ENCODE measurements at regions not wholly inside any gene's neighbourhood (a gene's known extent, or its start where the extent isn't known, plus 50 kb on each side); places are given as distances from the start of the nearest gene placed in this dataset.

DNA sequence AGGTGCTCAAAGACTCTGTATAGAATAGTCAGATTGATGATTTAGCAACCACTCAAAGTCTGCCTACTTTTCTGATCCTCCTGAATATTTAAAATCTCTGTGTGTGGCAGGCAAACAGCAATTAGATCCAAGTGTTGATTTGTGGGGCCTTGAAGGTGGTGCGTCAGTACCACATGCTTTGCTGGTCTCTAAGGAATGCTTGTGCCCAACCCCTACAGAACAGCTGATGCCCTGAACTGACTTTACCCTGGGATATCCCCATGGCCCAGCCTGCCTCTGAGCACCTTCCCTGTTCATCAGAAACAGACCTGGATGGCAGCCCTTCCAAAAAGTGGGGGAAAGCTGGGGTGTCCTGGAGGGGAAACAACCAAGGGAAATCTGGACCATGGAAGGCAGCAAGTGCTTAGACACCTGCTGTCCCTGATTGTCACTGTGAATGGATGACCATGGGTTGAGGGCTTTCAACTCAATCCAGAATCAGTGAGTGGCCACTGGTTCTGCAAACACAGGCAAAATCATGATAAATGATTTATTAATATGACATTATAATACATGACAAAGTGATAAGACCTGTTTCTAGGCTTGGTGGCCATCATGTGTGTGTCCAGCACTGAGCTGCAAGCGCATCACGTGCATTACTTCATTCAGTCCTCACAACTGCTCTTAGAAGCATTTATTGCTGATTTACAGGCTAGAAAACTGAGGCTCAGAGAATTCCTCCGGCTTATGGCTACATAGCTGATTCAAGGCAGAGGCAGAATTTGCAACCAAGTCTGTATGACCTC, 76.1 kb upstream of the TPM1 start:
- no peak for DNase-seq (ENCODE audit: low read depth, low spot score)
- TF ChIP-seq, protein P1, sequence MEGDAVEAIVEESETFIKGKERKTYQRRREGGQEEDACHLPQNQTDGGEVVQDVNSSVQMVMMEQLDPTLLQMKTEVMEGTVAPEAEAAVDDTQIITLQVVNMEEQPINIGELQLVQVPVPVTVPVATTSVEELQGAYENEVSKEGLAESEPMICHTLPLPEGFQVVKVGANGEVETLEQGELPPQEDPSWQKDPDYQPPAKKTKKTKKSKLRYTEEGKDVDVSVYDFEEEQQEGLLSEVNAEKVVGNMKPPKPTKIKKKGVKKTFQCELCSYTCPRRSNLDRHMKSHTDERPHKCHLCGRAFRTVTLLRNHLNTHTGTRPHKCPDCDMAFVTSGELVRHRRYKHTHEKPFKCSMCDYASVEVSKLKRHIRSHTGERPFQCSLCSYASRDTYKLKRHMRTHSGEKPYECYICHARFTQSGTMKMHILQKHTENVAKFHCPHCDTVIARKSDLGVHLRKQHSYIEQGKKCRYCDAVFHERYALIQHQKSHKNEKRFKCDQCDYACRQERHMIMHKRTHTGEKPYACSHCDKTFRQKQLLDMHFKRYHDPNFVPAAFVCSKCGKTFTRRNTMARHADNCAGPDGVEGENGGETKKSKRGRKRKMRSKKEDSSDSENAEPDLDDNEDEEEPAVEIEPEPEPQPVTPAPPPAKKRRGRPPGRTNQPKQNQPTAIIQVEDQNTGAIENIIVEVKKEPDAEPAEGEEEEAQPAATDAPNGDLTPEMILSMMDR (IDR thresholded peaks at IDR 0.05; ENCODE audit: insufficient read depth, low read length, missing control alignments), result no peak
- POLR2A ChIA-PET, result no interaction called here
- no peak overlapping the region for H3K4me3 ChIP-seq (ENCODE audit: low read depth, low read length)
- CTCF ChIA-PET, result no interaction called here

DNA sequence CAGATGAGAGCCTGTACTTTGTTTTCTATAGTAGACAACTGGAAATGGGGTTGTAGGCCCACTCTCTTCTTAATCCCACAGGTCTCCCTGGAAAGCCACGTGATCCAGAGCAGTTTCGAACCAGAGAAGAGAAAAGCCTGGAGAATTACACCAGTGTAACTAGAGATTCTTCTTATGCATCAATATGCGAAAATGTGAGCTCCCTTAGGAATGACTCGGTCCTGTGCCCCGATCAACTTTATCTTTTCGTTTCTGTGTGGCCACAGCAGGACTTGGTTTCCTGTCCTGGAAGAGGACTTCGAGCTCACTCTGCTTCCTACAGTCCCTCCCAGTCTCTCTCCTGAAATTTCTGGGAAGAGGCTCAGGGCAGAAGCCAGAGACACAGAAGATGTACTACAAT, 73.8 kb upstream of the TPM1 start:
- TF ChIP-seq, protein P1 (IDR thresholded peaks at IDR 0.05; ENCODE audit: insufficient read depth, low read length, missing control alignments), result no peak
- ChIA-PET POLR2A (no interaction called here), CTCF (no interaction called here)
- no peak overlapping the region for H3K4me3 ChIP-seq (ENCODE audit: low read depth, low read length)
- DNase-seq (ENCODE audit: low read depth, low spot score), result no peak

DNA sequence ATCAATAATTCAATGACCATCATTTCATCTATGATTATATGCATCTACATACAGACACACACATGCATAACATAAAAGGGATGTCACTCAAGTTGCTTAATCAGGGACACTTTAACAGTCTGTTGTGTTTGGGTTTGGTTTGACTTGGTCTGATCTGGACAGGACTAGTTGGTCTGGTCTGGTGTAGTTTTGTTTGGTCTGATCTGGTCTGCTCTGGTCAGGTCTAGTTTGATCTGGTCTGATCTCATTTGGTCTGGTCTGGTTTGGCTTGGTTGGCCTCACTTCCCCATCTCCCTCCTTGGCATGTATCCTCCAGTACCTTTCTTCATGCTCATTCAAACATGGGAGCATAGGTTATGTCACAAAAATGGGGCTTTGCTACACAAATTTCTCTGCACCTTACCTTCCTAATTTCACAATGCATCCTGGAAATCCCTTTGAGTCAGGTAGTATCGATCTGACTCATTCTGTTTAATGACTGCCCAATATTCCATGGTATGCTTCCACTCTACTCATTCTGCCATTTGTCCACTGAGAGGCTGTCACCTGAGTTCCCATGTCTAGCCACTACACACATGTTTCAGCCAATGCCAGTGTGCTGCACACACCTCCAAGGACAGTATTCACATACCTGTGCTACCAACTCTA, 73.0 kb upstream of the TPM1 start:
- ChIA-PET CTCF (no interaction called here), POLR2A (no interaction called here)
- TF ChIP-seq, protein P1 (IDR thresholded peaks at IDR 0.05; ENCODE audit: insufficient read depth, low read length, missing control alignments), result no peak
- no peak overlapping the region for H3K4me3 ChIP-seq (ENCODE audit: low read depth, low read length)
- no peak for DNase-seq (ENCODE audit: low read depth, low spot score)

DNA sequence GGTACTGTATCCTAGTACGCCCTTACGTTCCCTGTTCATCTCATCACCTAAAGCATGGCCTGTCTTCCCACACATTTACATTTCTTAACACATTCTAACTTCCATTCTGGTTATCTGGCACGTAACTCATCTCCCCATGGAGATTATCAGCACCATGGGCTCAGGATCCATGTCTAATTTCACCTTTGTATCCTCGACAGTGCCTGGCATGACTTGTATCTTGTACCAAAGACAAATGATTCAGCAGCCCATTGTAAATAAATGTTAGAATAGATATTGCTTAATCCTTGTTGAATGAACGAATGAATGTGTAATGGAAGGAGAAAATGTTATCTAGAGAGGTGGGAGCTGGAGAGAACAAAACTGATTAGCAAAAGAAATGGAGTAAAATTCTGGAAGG, 69.7 kb upstream of the TPM1 start:
- CTCF ChIA-PET, result interaction anchor here (1.4 kb wide), 1 partner anchor 14 kb away, joined by 3 read pairs; no protein-coding TSS in a partner anchor
- H3K4me3 ChIP-seq (ENCODE audit: low read depth, low read length), result no peak overlapping the region
- TF ChIP-seq, protein P1 (IDR thresholded peaks at IDR 0.05; ENCODE audit: insufficient read depth, low read length, missing control alignments), result no peak
- POLR2A ChIA-PET, result no interaction called here
- DNase-seq (ENCODE audit: low read depth, low spot score), result no peak

DNA sequence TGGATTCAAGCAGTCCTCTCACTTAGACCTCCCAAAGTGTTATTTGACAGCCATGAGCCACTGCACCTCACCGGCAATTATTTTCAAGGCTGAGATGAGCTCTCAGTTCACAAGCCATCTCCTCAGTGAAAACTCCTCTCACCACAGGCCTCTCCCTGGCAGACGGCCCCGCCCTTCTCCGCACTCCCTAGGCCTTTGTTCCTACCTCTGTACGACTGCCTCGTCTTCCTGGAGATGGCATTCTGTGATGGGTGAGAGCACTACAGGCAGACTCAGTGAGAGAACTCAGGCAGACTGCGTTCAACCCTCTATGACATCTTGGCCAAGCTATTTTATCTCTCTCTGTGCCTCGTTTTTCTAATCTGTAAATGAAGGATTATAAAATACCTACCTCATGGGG, 67.0 kb upstream of the TPM1 start:
- ChIA-PET CTCF (interaction anchor here (0.9 kb wide), 1 partner anchor 118 kb away, joined by 3 read pairs; no protein-coding TSS in a partner anchor), POLR2A (interaction anchor here (0.7 to 1.1 kb wide), 3 partner anchors 14 to 78 kb away, joined by 3 read pairs; no protein-coding TSS in a partner anchor)
- TF ChIP-seq, protein P1 (IDR thresholded peaks at IDR 0.05; ENCODE audit: insufficient read depth, low read length, missing control alignments), result no peak
- H3K4me3 ChIP-seq (ENCODE audit: low read depth, low read length), result no peak overlapping the region
- no peak for DNase-seq (ENCODE audit: low read depth, low spot score)

DNA sequence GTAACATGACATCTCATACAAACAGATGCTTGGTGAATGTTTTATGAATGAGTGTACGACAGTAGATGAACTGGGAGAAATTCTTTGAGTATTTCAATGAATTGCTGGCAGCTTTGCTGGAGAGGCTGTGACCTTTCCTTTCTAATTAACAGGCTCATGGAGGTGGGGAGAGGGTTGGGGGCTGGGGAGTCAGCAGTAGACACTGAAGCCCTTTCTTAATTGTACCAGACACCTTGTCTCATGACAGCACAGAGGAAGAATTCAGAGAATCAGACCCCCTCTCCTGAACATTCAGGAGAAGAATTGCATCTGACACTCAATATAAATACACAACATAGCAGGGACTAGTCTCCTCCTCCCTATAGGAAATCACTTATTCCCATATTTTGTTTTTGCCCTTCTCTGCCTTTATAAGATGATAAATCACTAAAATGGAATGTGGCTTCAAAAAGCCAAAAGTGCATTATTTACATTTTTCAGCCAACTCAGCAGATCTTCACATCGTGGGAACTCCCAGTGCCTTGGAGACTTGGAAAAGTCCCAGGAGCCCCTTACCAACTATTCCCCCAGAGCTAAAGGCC, 66.2 kb upstream of the TPM1 start:
- ChIA-PET POLR2A (interaction anchor here (0.7 to 1.1 kb wide), 5 partner anchors 13 to 77 kb away, joined by 3 to 4 read pairs (median 3); partner anchors contain the start of gene TPM1), CTCF (interaction anchor here (0.7 to 1.5 kb wide), 5 partner anchors 11 to 167 kb away, joined by 3 to 4 read pairs (median 3); no protein-coding TSS in a partner anchor)
- TF ChIP-seq, protein P1 (IDR thresholded peaks at IDR 0.05; ENCODE audit: insufficient read depth, low read length, missing control alignments), result no peak
- H3K4me3 ChIP-seq (ENCODE audit: low read depth, low read length), result no peak overlapping the region
- DNase-seq (ENCODE audit: low read depth, low spot score), result peak; percentile 59
